Upper lobe of right lung (tissue), 1 donor: ENCODE measurements at regions not wholly inside any gene's neighbourhood (a gene's known extent, or its start where the extent isn't known, plus 50 kb on each side); places are given as distances from the start of the nearest gene placed in this dataset.

Experiments
- ATAC-seq: fragments of 200-7000 bp; cut with Tn5 transposase; one replicate; pipeline ENCODE4 v1.9.1; 2020; ENCODE audit warnings: mild to moderate bottlenecking, moderate library complexity
- DNase-seq: peaks from one replicate; pipeline ENCODE4 v3.0.0-alpha.2; 2020
- H3K27ac ChIP-seq: fragments of 200-600 bp; one replicate; pipeline ENCODE4 v1.8.0; 2022
- H3K27me3 ChIP-seq: fragments of 200-600 bp; one replicate; pipeline ENCODE4 v1.8.0; 2022; ENCODE audit warnings: mild to moderate bottlenecking
- H3K36me3 ChIP-seq: fragments of 200-600 bp; one replicate; pipeline ENCODE4 v1.8.0; 2022
- H3K4me1 ChIP-seq: fragments of 200-600 bp; one replicate; pipeline ENCODE4 v1.8.0; 2022
- H3K4me3 ChIP-seq: fragments of 200-600 bp; one replicate; pipeline ENCODE4 v1.8.0; 2022; ENCODE audit warnings: mild to moderate bottlenecking
- H3K9me3 ChIP-seq: fragments of 200-600 bp; one replicate; pipeline ENCODE4 v1.8.0; 2022
- intact Hi-C: fragments of 100-400 bp; cut with DNase I; formaldehyde crosslinking; loops from one replicate; pipeline ENCODE4 v1.11.0; 2022
- TF ChIP-seq, protein P1 (sequence below): fragments of 200-600 bp; IDR thresholded peaks from one replicate; pipeline ENCODE4 v1.8.0; 2022; ENCODE audit warnings: antibody characterized with exemption
- donor health status: DM: no; HTN: yes; CAD: no; lungs with severe emphysema.

DNA sequence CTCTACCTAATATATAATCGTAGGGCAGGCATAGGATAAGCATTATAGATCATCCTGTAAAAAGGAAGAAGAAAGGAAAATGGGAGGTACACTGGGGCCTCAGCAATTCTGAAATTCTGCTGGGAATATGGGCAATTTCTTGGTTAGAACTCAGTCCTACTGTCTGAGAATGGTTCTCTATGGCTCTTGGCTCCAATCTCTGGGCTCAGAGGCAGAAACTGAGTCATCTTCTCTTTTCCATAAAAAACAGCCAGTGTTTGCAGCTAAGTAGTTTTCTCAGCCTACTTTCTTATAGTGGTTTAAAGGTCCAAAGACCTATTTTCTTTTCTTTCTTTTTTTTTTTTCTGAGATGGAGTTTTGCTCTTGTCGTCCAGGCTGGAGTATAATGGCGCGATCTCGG, 135.8 kb upstream of the ZBED5 start:
- Histone ChIP-seq H3K9me3 (no peaks in the 10 kb centered on the region), H3K36me3 (no peaks in the 10 kb centered on the region), H3K4me1 (no peaks in the 10 kb centered on the region), H3K4me3 (no peak overlapping the region), H3K27me3 (no peaks in the 10 kb centered on the region), H3K27ac (no peak overlapping the region)
- no peak for ATAC-seq
- no peak for DNase-seq
- intact Hi-C loops, result no loop called here
- TF ChIP-seq, protein P1, sequence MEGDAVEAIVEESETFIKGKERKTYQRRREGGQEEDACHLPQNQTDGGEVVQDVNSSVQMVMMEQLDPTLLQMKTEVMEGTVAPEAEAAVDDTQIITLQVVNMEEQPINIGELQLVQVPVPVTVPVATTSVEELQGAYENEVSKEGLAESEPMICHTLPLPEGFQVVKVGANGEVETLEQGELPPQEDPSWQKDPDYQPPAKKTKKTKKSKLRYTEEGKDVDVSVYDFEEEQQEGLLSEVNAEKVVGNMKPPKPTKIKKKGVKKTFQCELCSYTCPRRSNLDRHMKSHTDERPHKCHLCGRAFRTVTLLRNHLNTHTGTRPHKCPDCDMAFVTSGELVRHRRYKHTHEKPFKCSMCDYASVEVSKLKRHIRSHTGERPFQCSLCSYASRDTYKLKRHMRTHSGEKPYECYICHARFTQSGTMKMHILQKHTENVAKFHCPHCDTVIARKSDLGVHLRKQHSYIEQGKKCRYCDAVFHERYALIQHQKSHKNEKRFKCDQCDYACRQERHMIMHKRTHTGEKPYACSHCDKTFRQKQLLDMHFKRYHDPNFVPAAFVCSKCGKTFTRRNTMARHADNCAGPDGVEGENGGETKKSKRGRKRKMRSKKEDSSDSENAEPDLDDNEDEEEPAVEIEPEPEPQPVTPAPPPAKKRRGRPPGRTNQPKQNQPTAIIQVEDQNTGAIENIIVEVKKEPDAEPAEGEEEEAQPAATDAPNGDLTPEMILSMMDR, result no peak

DNA sequence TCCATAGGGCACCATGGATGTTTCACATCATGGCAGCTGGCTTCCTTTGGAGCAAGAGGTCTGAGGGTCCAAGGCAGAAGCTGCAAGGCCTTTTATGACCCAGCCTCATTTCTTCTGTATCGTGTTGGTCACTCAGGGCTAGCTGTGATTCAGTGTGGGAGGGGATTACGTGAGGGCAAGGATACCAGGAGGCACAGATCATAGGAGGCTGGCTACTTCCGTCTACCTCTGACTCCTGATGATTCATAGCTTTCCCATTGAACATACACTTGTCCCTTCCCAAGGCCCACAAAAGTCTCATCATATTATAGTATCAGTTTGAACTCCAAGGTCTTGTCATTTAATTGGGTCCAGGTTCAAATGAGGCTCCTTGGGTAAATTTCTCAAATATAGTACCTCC, 135.3 kb upstream of the ZBED5 start:
- no peak for ATAC-seq
- H3K27me3 ChIP-seq, result no peaks in the 10 kb centered on the region
- intact Hi-C loops, result no loop called here
- TF ChIP-seq, protein P1, result no peak
- DNase-seq, result no peak
- no peaks in the 10 kb centered on the region for H3K9me3 ChIP-seq
- H3K4me3 ChIP-seq, result no peak overlapping the region
- no peaks in the 10 kb centered on the region for H3K36me3 ChIP-seq
- no peaks in the 10 kb centered on the region for H3K4me1 ChIP-seq
- no peak overlapping the region for H3K27ac ChIP-seq

DNA sequence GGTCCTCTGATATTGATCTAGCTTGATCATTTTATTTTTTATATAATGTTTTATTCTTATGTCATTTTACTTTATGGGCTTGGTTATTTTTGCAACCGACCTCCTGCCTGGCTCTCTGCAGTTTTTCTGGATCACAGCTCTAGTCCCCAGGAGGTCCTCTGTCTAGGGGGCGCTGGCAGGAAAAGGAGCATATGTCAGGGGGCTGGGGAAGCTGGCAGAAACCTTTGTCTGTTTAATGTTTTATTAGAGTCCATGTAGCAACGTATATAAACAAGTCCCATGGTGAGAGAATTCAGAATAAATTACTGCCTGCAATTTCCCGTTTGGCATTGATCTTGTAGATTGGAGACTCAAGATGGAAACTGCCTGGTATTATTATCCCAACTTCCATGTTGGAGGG, 133.5 kb upstream of the ZBED5 start:
- intact Hi-C loops, result no loop called here
- Histone ChIP-seq H3K36me3 (no peaks in the 10 kb centered on the region), H3K4me1 (no peaks in the 10 kb centered on the region), H3K9me3 (no peaks in the 10 kb centered on the region), H3K4me3 (no peak overlapping the region), H3K27me3 (no peaks in the 10 kb centered on the region), H3K27ac (no peak overlapping the region)
- DNase-seq (no peak), ATAC-seq (no peak)
- TF ChIP-seq, protein P1, result no peak

DNA sequence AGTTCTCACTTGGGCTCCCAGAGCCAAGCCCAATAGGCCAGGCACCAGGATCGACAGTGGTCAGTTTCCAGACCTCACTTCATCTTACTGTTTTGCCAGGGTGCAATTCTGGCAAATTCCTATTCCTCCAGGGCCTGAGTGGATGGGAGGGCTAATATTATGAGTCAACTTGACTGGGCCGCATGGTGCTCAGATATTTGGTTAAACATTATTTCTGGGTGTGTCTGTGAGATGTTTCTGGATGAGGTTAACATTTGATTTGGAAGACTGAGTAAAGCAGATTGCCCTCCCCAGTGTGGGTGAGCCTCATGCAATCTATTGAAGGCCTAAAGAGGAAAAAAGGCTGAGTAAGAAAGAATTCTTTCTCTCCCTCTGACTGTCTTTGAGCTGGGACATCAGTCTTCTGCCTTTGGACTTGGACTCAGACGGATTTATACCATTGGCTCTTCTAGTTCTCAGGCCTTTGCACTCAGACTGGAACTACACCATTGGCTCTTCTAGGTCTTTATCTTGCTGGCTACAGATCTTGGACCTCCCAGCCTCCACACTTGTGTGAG, 132.9 kb upstream of the ZBED5 start:
- Histone ChIP-seq H3K36me3 (no peaks in the 10 kb centered on the region), H3K9me3 (no peaks in the 10 kb centered on the region), H3K27me3 (no peaks in the 10 kb centered on the region), H3K4me1 (no peaks in the 10 kb centered on the region), H3K27ac (no peak overlapping the region), H3K4me3 (no peak overlapping the region)
- DNase-seq (no peak), ATAC-seq (no peak)
- TF ChIP-seq, protein P1, result no peak
- intact Hi-C loops, result no loop called here

DNA sequence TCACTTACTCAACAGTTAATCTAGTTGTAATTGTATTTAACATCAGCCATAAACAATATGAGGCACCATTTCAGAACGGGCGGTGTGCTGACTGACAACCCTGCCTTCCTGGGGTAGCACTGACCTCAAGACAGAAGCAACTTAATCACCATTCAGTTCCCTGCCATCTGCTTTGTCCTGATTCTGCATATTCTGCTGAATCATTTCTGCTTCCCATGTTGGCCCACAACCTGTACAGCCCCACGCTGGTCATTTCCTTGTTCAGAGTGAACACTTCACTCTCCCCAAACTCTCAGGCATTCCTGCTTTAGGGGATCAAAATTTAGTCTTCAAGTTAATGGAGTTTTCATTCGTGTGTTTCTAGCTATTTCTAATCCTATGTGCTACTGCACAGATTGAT, 132.3 kb upstream of the ZBED5 start:
- intact Hi-C loops, result no loop called here
- peak; percentile 31 for ATAC-seq

More for the DNA sequence above, 132.3 kb upstream of the ZBED5 start:
- H3K9me3 ChIP-seq, result no peaks in the 10 kb centered on the region
- H3K27ac ChIP-seq, result no peak overlapping the region
- no peak for DNase-seq
- H3K27me3 ChIP-seq, result no peaks in the 10 kb centered on the region
- no peaks in the 10 kb centered on the region for H3K36me3 ChIP-seq
- TF ChIP-seq, protein P1, result no peak
- no peak overlapping the region for H3K4me3 ChIP-seq
- no peaks in the 10 kb centered on the region for H3K4me1 ChIP-seq
